Progenitor cell of endocrine pancreas (in vitro differentiated cells): ENCODE measurements at regions not wholly inside any gene's neighbourhood (a gene's known extent, or its start where the extent isn't known, plus 50 kb on each side); places are given as distances from the start of the nearest gene placed in this dataset.

Experiments
- DNase-seq: peaks from one replicate; pipeline ENCODE4 v3.0.0; 2021; ENCODE audit warnings: low spot score; ENCODE audit not compliant: unreplicated experiment
- H3K27ac Mint-ChIP-seq: 2 replicates; pipeline ENCODE4 v1.8.0; 2021; ENCODE audit warnings: mild to moderate bottlenecking, moderate library complexity, mixed read lengths
- H3K27me3 Mint-ChIP-seq: 2 replicates; pipeline ENCODE4 v1.8.0; 2021; ENCODE audit warnings: mixed read lengths
- H3K36me3 Mint-ChIP-seq: 2 replicates; pipeline ENCODE4 v1.8.0; 2022; ENCODE audit warnings: mixed read lengths; ENCODE audit not compliant: insufficient read depth
- H3K4me1 Mint-ChIP-seq: 2 replicates; pipeline ENCODE4 v1.8.0; 2021; ENCODE audit warnings: low read depth, mixed read lengths
- H3K4me3 Mint-ChIP-seq: 2 replicates; pipeline ENCODE4 v1.8.0; 2021; ENCODE audit warnings: low read depth, mild to moderate bottlenecking, moderate library complexity, mixed read lengths
- H3K9me3 Mint-ChIP-seq: 2 replicates; pipeline ENCODE4 v1.8.0; 2021; ENCODE audit warnings: low read depth, mixed read lengths
- CTCF ChIP-seq: fragments of 200-600 bp; sonication (generic); IDR thresholded peaks from one replicate; pipeline ENCODE4 v1.5.0; 2021; ENCODE audit warnings: antibody characterized with exemption, mild to moderate bottlenecking; ENCODE audit not compliant: unreplicated experiment

GRCh38 chr10:64067859-64068258, 546.7 kb downstream of the REEP3 start:
- H3K4me1 Mint-ChIP-seq, result no peaks in the 10 kb centered on the region
- DNase-seq, result no peak
- no peaks in the 10 kb centered on the region for H3K9me3 Mint-ChIP-seq
- no peaks in the 10 kb centered on the region for H3K36me3 Mint-ChIP-seq
- H3K27ac Mint-ChIP-seq, result no peak overlapping the region
- no peaks in the 10 kb centered on the region for H3K27me3 Mint-ChIP-seq
- no peak overlapping the region for H3K4me3 Mint-ChIP-seq
- no peak for TF ChIP-seq CTCF

- peaks cover 3% of the 10 kb centered on the region for H3K4me1 Mint-ChIP-seq
- no peaks in the 10 kb centered on the region for H3K36me3 Mint-ChIP-seq
- no peak for TF ChIP-seq CTCF
- H3K27me3 Mint-ChIP-seq, result no peaks in the 10 kb centered on the region
- H3K27ac Mint-ChIP-seq, result no peak overlapping the region
- no peak for DNase-seq
- no peaks in the 10 kb centered on the region for H3K9me3 Mint-ChIP-seq
- H3K4me3 Mint-ChIP-seq, result no peak overlapping the region
Measured at GRCh38 chr10:64070241-64070640, 549.0 kb downstream of the REEP3 start.

GRCh38 chr10:64071218-64071617, 550.0 kb downstream of the REEP3 start:
- Mint-ChIP-seq H3K9me3 (no peaks in the 10 kb centered on the region), H3K4me1 (peaks cover 10% of the 10 kb centered on the region), H3K27me3 (no peaks in the 10 kb centered on the region), H3K27ac (no peak overlapping the region), H3K4me3 (no peak overlapping the region), H3K36me3 (no peaks in the 10 kb centered on the region)
- DNase-seq, result no peak
- TF ChIP-seq CTCF, result no peak

- no peak for TF ChIP-seq CTCF
- DNase-seq, result no peak
- Mint-ChIP-seq H3K4me1 (peaks cover 16% of the 10 kb centered on the region), H3K36me3 (no peaks in the 10 kb centered on the region), H3K27ac (no peak overlapping the region), H3K9me3 (no peaks in the 10 kb centered on the region), H3K4me3 (no peak overlapping the region), H3K27me3 (no peaks in the 10 kb centered on the region)
Measured at GRCh38 chr10:64075604-64076003, 554.4 kb downstream of the REEP3 start.

- H3K27ac Mint-ChIP-seq, result no peak overlapping the region
- peaks cover 16% of the 10 kb centered on the region for H3K4me1 Mint-ChIP-seq
- DNase-seq, result no peak
Measured at GRCh38 chr10:64076322-64076940, 555.2 kb downstream of the REEP3 start.

More at GRCh38 chr10:64076322-64076940, 555.2 kb downstream of the REEP3 start:
- Mint-ChIP-seq H3K4me3 (no peak overlapping the region), H3K27me3 (no peaks in the 10 kb centered on the region), H3K9me3 (no peaks in the 10 kb centered on the region), H3K36me3 (no peaks in the 10 kb centered on the region)
- TF ChIP-seq CTCF, result no peak
